AG10803 (cell line): ENCODE measurements at regions not wholly inside any gene's neighbourhood (a gene's known extent, or its start where the extent isn't known, plus 50 kb on each side); places are given as distances from the start of the nearest gene placed in this dataset.

Source experiments
- DNase-seq: peaks from one replicate; pipeline ENCODE4 v3.0.0; 2010; ENCODE audit warnings: low read depth
- H3K4me3 ChIP-seq: 2 replicates; pipeline ENCODE4 v1.5.1; 2011; ENCODE audit warnings: mild to moderate bottlenecking, low read length, control low read depth
- TF ChIP-seq, protein P1 (sequence below): conservative IDR thresholded peaks from 2 replicates; pipeline ENCODE4 v1.5.1; 2011; ENCODE audit warnings: mild to moderate bottlenecking, low read length, control low read depth, inconsistent platforms

DNA sequence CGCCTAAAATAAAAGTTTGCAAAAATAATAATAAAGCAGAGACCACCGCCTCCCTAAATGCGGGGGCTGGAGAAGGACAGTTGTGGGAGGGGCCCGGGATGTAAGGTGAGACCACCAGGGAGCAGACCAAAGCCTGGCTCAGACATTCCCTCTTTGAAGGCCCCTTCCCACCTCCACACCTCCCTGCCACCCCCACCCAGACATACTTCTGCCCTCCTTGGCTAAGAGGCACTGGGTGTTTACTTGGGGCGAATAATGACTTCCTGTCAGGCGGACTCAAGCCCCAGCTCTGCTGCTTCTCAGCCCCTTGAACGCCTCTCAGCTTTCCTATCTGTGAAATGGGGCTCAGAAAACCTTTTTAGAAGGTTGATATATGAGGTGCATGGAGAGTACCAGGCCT, 58.8 kb upstream of the GGTA1 start:
- no peak overlapping the region for H3K4me3 ChIP-seq
- no peak for DNase-seq
- TF ChIP-seq, protein P1, sequence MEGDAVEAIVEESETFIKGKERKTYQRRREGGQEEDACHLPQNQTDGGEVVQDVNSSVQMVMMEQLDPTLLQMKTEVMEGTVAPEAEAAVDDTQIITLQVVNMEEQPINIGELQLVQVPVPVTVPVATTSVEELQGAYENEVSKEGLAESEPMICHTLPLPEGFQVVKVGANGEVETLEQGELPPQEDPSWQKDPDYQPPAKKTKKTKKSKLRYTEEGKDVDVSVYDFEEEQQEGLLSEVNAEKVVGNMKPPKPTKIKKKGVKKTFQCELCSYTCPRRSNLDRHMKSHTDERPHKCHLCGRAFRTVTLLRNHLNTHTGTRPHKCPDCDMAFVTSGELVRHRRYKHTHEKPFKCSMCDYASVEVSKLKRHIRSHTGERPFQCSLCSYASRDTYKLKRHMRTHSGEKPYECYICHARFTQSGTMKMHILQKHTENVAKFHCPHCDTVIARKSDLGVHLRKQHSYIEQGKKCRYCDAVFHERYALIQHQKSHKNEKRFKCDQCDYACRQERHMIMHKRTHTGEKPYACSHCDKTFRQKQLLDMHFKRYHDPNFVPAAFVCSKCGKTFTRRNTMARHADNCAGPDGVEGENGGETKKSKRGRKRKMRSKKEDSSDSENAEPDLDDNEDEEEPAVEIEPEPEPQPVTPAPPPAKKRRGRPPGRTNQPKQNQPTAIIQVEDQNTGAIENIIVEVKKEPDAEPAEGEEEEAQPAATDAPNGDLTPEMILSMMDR, result no peak

DNA sequence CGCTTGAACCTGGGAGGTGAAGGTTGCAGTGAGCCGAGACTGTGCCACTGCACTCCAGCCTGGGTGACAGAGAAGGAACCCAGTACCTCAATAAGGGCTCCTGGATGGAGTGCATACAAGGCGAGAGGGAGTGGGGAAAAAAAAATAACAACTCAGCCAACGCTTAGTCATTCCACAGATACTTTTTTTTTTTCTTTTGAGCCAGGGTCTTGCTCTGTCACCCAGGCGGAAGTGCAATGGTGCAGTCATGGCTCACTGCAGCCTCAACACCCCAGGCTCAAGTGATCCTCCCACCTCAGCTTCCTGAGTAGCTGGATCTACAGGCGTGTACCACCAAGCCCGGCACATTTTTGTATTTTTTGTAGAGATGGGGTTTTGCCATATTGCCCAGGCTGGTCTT, 59.5 kb upstream of the GGTA1 start:
- TF ChIP-seq, protein P1, result no peak
- no peak overlapping the region for H3K4me3 ChIP-seq
- no peak for DNase-seq

DNA sequence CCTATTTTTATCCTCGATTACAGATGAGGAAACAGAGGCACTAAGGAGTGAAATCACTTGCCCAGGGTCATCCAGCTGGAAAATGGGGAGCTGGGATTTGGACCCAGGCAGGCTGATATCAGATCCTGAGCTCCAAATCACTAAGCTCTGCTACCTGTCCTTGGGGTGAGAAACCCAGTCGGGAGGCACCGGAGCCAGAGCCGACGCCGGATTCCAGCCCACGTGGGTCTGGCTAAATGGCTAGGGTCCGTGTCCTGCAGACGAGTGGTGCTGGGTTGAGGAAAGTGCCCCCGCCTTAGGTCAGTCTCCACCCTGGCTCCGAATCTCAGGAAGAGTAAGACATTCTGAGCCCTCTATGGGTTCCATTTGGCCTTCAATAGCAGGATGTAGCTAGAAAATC, 61.3 kb upstream of the GGTA1 start:
- H3K4me3 ChIP-seq, result no peak overlapping the region
- no peak for DNase-seq
- TF ChIP-seq, protein P1, result no peak

DNA sequence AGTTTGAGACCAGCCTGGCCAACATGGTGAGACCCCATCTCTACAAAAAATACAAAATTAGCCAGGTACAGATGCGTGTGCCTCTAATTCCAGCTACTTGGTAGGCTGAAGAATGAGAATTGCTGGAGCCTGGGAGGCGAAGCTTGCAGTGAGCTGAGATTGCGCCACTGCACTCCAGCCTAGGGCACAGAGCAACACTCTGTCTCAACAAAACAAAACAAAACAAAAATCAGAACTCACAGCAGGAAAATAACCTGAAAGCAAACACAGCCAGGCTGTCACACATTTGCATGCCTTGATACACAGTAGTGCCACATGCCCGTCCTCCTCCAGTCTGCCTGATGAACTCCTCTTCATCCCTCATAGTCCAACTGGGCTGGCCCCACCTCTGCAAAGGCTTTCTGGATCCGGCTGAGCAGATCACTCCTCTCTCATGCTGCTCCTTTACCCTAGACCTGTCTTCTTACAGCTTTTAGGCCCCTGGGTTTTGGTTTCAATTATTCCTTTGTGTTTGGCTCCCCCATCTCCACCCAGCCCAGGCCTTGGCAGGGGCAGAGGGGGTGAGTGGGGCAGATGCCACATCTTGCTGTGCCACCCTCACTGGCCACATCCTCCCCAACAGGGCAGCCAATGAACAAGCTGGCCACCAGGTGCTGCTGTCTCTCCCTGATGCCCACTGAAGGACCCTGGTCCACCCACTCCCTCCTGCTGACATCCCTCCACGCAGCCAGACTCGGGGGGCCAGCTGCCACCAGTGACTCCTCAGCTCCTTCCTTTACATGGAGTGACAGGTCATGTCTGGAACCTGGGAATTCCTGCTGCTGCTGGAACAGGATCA, 62.0 kb upstream of the GGTA1 start:
- TF ChIP-seq, protein P1, result no peak
- no peak for DNase-seq
- H3K4me3 ChIP-seq, result no peak overlapping the region

DNA sequence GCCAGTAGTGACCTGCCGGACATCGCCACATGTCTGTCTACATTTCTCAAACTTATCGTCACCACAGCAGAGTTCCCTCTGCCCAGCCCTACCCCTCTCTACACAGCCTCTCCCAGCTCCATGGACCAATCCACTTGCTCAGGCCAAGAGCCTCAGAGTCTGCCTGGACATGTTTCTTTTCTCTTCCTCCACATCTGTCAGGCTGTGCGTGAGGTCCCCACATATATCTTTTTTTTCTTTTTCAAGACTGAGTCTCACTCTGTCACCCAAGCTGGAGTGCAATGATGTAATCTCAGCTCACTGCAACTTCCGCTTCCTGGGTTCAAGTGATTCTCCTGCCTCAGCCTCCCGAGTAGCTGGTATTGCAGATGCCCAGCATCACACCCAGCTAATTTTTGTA, 62.7 kb upstream of the GGTA1 start:
- no peak for DNase-seq
- TF ChIP-seq, protein P1, result no peak
- no peak overlapping the region for H3K4me3 ChIP-seq

DNA sequence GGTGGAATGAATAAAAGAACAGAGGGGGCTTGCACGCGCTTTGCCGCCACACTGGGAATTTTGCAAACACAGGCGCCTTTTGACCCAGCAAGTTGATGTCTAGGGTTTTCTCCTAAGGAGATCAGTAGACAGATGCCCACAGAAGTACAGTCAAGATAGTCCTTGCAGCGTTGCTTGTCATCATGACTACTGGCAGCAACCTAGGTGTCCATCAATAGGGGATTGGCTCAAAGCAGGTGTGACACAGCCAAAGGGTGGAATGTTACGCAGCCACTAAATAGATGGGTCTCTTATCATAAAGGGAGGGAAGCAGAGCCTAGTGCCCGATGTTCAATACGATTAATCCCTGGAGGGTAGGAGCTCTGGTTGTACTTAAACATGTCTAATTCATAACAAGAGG, 63.8 kb upstream of the GGTA1 start:
- no peak for DNase-seq
- no peak overlapping the region for H3K4me3 ChIP-seq
- TF ChIP-seq, protein P1, result no peak

DNA sequence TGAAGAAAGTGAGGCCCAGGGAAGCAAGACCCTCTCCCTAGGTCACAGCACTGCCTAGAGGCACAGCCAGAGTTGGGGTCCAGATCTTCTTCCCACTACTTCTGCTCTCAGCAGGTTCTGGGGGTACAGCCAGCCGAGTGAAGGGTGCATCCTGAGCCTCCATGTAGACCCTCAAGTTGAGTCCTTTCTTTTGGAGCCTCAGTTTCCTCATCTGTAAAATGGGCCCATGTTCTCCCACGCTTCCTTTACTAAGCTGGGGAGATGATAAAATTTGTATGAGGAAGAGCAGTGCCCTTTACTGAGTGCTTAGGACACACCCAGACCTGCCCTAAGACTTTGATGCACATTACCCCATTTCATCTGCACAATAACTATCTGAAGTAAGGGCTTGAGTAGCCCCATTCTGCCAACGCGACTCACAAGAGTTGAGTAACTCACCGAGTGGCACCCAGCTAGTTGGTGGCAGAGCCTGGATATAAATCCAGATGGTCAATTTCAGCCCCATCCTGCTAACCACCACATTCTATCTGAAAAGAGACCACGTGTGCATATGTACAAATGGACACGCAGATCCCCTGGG, 64.3 kb upstream of the GGTA1 start:
- DNase-seq, result no peak
- TF ChIP-seq, protein P1, result no peak
- H3K4me3 ChIP-seq, result no peak overlapping the region
